RPMI8226 (cell line): ENCODE measurements at regions not wholly inside any gene's neighbourhood (a gene's known extent, or its start where the extent isn't known, plus 50 kb on each side); places are given as distances from the start of the nearest gene placed in this dataset.
"Not testable (repeated sequence)": the region's sequence is repeated elsewhere in the genome, so short reads cannot be mapped to it uniquely, and the experiment has no call there.

Experiments
- DNase-seq: peaks from one replicate; pipeline ENCODE4 v3.0.0-alpha.2; 2015

DNA sequence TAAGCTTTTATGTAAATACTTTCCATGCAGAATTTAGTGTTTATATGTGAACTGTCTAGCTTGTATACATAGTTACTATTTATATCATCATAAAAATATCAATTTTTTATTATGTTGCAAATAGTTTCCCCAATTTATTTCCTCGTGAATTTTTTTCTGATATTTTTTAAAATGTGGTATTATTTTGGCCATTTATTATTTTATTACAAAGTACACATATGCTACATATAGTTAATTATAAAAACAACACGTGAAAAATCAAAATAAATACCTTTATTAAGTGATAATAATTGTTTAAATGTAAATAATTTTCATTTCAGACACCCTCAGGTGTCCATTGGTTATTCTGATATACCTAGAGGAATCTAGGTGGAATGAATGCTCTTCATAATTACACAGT lies 1394.9 kb upstream of the PRR20A start:
- DNase-seq, result no peak

DNA sequence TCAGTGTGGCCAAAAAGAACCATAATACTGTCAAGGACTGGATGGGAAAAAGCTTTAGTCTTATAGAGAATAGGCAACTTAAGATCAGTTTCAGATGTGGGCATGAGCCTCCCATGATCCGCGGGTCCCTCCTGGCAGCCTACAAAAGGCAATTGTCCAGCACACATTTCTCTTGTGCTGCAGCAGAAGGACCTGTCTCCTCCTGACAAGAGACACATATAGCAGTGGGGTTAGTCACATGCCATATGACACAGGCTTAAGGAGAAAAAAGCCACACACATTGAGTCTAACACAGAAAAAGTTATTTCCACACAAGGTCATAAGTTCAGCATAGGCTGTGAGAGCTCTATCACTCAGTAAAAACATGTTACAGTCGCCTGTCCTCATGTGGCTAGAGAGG lies 1378.7 kb upstream of the PRR20A start:
- no peak for DNase-seq

DNA sequence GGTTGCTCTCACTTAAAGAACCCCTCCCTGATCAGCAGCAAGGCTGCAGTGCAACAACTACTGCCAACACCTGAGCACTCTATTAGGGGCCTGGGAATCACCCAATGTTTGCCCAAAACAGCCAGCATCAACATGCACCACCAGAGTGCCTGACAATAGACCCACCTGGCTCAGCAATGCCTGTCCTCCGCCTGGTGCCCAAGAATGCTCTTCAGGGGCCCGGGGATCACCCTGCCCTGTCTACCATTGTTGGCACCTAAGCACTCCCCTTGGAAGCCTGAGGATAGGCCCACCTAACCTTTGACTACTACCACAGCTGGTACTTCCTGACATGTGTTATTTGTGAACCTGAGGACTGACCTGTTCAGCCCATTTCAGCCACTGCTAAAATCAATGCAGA lies 1363.1 kb upstream of the PRR20A start:
- DNase-seq, result no peak

GRCh38 chr13:55783841-55784240 lies 1356.9 kb upstream of the PRR20A start:
- DNase-seq, result no peak

GRCh38 chr13:55788548-55788947 lies 1352.2 kb upstream of the PRR20A start:
- no peak for DNase-seq

- no peak for DNase-seq
Measured at GRCh38 chr13:55792544-55793193, 1348.0 kb upstream of the PRR20A start.

GRCh38 chr13:55815458-55816033 lies 1325.2 kb upstream of the PRR20A start:
- no peak for DNase-seq

- DNase-seq, result no peak
Measured at GRCh38 chr13:55816976-55817601, 1323.6 kb upstream of the PRR20A start.

- DNase-seq, result no peak
Measured at GRCh38 chr13:55820817-55821216, 1319.9 kb upstream of the PRR20A start.

DNA sequence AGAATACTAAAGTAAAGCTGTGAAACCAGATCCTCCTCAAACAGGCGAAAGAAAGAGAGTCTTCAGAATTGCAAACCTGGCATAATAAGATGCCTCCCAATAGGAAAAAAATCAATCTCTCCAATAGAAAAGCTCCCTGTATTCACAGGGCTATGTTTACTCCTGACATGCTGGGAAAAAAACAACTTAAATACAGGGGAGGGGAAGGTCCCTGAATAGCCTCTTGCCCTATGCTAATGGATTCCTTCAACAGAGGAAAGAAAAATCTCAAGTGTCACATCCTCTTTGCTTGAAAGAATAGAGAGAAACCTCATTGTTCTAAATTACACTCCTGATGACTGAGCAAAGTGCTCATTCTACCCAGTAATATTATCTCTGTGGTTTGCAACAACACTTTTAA lies 1271.1 kb upstream of the PRR20A start:
- no peak for DNase-seq

- DNase-seq, result no peak
Measured at GRCh38 chr13:55887561-55887960, 1253.2 kb upstream of the PRR20A start.

DNA sequence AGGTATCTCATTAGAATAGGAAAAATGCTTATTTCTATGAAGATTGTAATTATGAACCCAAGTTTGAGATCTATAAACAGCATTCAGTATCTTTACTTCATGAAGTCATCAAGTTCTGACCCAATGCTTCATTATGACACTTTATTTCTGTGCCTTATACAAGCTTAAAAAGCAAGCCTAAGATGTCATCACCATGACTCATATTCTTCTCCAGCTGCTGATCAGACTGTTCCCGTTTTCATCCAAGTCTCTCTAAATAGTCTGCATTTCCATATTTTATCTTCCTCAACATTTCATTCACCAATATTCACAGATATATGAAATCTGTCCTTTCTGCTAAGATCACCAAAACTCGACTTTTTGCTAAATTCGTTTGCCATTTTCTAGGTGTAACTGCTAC lies 1247.2 kb upstream of the PRR20A start:
- DNase-seq, result no peak

DNA sequence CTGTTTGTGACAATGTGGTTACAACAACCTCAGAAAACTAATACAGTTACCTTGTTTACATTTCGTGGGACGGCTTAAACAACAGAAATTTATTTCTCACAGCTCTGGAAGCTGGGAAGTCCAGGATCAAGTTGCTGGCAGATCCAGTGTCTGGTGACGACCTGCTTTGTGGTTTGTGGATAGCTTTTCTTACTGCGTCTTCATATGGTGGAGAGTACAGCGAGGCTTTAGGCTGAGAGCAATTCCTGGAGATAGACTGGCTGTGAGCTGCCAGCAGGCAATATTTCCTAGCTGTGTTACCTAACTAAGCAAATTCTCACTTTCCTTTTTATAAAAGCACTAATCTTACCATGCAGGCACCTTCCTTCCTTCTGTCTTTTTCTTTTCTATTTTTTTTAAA lies 1203.5 kb upstream of the PRR20A start:
- DNase-seq, result no peak

DNA sequence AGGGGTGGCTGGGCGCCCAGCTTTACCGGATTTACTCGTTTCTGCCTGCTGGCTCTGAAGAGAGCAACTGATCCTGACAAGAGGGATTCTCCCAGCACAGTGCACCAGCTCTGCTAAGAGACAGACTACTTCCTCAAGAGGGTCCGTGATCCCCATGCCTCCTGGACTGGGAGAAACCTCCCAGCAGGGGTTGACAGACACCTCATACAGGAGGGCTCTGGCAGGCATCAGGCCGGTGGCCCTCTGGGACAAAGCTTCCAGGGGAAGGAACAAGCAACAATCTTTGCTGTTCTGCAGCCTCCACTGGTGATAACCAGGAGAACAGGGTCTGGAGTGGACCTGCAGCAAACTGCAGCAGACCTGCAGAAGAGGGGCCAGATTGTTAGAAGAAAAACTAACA lies 1192.5 kb upstream of the PRR20A start:
- no peak for DNase-seq

- DNase-seq, result no peak
Measured at GRCh38 chr13:55963934-55964333, 1176.8 kb upstream of the PRR20A start.

GRCh38 chr13:55967055-55967454 lies 1173.7 kb upstream of the PRR20A start:
- DNase-seq, result no peak

GRCh38 chr13:55977436-55977835 lies 1163.3 kb upstream of the PRR20A start:
- no peak for DNase-seq

DNA sequence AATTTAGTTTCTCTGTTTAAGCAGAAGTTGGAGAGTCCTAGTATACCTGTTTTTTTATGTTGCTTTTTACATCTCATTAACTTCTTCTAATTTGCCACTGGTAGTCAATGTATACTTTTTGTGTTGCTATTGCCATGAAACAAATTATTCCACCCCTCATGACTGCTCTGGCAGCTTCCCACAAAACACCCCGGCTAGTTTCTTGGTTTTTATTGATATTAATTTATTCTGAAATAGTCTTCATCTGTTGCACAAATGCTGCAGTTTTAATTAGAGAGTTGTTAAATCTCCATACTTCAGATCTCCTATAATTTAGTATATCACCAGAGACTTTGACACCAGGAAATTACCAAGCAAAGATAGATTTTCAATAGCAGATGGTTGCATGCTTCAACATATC lies 1159.3 kb upstream of the PRR20A start:
- DNase-seq, result no peak

DNA sequence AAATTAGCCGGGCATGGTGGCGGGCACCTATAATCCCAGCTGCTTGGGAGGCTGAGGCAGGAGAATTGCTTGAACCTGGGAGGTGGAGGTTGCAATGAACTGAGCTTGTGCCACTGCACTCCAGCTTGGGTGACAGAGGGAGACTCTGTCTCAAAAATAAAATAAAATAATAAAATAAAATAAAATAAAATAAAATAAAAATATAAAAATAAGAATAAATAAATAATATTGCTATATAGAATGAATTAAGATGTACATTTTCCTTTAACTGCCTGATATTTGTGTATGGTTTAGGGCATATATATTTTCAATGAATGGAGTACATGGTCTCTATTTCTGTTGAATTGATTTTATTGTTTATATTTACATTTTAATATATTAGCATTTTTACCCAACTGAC lies 1156.7 kb upstream of the PRR20A start:
- DNase-seq, result not testable (repeated sequence)

DNA sequence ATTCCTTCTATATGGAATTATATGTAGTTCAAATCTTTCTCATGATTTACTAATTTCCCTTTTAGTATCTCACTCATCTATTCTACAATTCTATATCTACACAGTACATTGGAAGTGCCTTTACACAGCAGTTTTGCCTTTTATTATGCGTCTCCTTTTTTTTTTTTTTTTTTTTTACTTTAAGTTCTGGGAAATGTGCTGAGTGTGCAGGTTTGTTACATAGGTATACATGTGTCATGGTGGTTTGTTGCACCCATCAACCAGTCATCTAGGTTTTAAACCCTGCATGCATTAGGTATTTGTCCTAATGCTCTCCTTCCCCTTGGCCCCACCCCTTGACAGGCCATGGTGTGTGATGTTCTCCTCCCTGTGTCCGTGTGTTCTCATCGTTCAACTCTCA lies 1150.1 kb upstream of the PRR20A start:
- no peak for DNase-seq

DNA sequence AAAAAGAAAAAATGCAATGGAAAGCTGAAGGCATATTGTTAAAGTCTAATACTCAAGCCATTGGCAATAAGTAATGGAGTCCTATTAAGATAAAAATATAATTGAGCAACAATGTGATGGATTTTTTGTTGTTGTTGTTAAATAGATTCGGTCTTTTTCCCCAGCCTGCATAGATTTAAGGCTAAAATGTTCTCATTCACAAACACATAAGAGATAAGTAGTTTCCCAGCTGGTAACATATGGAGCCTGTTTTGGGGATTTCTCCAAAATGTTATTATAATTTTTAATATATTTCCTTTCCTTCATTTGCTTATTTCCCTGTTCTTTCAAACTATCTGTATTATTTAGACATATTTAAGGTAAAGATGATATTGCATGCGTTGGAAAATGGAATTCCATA lies 1149.1 kb upstream of the PRR20A start:
- no peak for DNase-seq

DNA sequence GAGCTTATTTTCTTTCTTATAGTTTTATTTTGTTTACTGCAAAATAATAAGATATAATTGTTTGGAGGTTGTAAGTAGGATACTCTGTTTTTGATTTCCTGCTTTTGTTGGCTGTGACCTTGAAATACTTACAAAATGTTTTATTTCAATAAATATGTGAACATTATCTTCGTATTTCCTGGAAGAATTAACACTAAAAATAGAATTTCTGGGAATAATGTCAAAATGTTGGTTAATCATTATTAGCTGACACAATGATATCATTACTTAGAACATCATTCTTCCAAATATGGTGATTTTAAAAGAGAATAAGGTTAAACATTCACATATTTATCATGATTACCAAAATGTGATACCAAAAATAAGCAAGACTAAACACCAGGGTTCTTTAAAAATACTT lies 1148.6 kb upstream of the PRR20A start:
- DNase-seq, result no peak

DNA sequence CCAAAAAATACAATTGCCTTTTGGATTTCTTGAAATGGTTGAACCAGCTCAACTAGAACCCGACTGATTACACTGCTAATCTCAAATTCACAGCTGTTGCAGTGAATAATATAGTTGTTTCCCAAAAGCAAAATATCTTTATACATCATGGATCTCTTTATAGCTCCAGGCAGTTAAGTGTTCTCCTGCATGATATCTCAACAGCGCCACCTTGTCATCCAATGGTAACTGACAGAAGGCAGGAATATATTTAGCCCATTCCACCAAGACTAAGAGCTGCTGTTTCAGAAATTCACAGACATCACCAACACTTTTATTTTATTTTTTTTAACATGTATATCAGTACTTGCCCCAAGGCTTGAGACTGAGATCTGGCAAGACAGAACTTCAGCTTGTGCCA lies 1141.0 kb upstream of the PRR20A start:
- peak; percentile 7 for DNase-seq

- DNase-seq, result no peak
Measured at GRCh38 chr13:56009418-56009817, 1131.3 kb upstream of the PRR20A start.

- no peak for DNase-seq
Measured at GRCh38 chr13:56012644-56013043, 1128.1 kb upstream of the PRR20A start.
